HG02642 (cell line): ENCODE measurements at regions not wholly inside any gene's neighbourhood (a gene's known extent, or its start where the extent isn't known, plus 50 kb on each side); places are given as distances from the start of the nearest gene placed in this dataset.
"Not testable (repeated sequence)": the region's sequence is repeated elsewhere in the genome, so short reads cannot be mapped to it uniquely, and the experiment has no call there.

Source experiments
- ATAC-seq: cut with Tn5 transposase; IDR thresholded peaks from one replicate; pipeline ENCODE4 v1.9.1; 2021; ENCODE audit warnings: mild to moderate bottlenecking; ENCODE audit not compliant: unreplicated experiment, poor library complexity

- ATAC-seq = no peak
Observed at GRCh38 chr1:103362348-103363007, 163.0 kb upstream of the RNPC3 start.

GRCh38 chr1:103353391-103353790 lies 172.1 kb upstream of the RNPC3 start:
- no peak for ATAC-seq

- no peak for ATAC-seq
Observed at GRCh38 chr1:103348136-103348535, 177.4 kb upstream of the RNPC3 start.

GRCh38 chr1:103344930-103345329 lies 180.6 kb upstream of the RNPC3 start:
- ATAC-seq = no peak

- no peak for ATAC-seq
Observed at GRCh38 chr1:103341377-103341880, 184.1 kb upstream of the RNPC3 start.

- no peak for ATAC-seq
Observed at GRCh38 chr1:103337779-103338178, 187.7 kb upstream of the RNPC3 start.

GRCh38 chr1:103336408-103336807 lies 189.1 kb upstream of the RNPC3 start:
- no peak for ATAC-seq

- peak; percentile 56 for ATAC-seq
Observed at GRCh38 chr1:103333141-103333540, 192.4 kb upstream of the RNPC3 start.

GRCh38 chr1:103327054-103327719 lies 198.3 kb upstream of the RNPC3 start:
- ATAC-seq = no peak

- ATAC-seq = no peak
Observed at GRCh38 chr1:103326595-103326994, 198.9 kb upstream of the RNPC3 start.

GRCh38 chr1:103309786-103310185 lies 201.5 kb upstream of the COL11A1 start:
- no peak for ATAC-seq

- ATAC-seq = no peak
Observed at GRCh38 chr1:103307751-103308150, 199.4 kb upstream of the COL11A1 start.

GRCh38 chr1:103283841-103284669 lies 175.7 kb upstream of the COL11A1 start:
- no peak for ATAC-seq

GRCh38 chr1:103283371-103283770 lies 175.0 kb upstream of the COL11A1 start:
- ATAC-seq = no peak

GRCh38 chr1:103275725-103276124 lies 167.4 kb upstream of the COL11A1 start:
- ATAC-seq = no peak

- no peak for ATAC-seq
Observed at GRCh38 chr1:103274886-103275285, 166.6 kb upstream of the COL11A1 start.

GRCh38 chr1:103273106-103273505 lies 164.8 kb upstream of the COL11A1 start:
- no peak for ATAC-seq

GRCh38 chr1:103271471-103271870 lies 163.1 kb upstream of the COL11A1 start:
- not testable (repeated sequence) for ATAC-seq

- ATAC-seq = no peak
Observed at GRCh38 chr1:103267893-103268292, 159.6 kb upstream of the COL11A1 start.

- ATAC-seq = no peak
Observed at GRCh38 chr1:103267266-103267665, 158.9 kb upstream of the COL11A1 start.

GRCh38 chr1:103266036-103266435 lies 157.7 kb upstream of the COL11A1 start:
- no peak for ATAC-seq
